ENCODE measurements at regions not wholly inside any gene's neighbourhood (a gene's known extent, or its start where the extent isn't known, plus 50 kb on each side); places are given as distances from the start of the nearest gene placed in this dataset.

DNA sequence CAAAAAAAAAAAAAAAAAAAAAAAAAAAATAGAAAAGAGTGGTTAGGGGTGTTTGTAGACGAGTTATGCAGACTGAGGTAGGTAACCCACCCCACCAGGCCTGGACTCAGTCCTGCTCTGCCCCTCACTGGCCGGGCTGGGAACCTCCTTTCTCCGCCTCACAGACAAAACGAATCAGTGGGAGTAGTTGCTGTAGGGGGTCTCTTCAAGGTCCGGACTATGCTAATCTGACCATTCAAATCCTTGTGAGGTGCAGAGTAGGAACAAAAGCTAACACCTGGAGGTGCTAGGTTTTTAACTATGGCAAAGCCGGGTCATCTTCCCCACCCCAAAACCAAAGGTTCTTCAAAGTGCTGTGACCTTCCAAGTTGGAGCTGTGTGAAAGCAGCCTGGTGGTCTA is 223.7 kb downstream of the SLC4A3 start:
- H3K4me3 ChIP-seq (ENCODE audit: low read length): no peak overlapping the region
- TF ChIP-seq CTCF (conservative IDR thresholded peaks at IDR 0.05; ENCODE audit: low read length): no peak
- no peak for DNase-seq (ENCODE audit: low read depth)

DNA sequence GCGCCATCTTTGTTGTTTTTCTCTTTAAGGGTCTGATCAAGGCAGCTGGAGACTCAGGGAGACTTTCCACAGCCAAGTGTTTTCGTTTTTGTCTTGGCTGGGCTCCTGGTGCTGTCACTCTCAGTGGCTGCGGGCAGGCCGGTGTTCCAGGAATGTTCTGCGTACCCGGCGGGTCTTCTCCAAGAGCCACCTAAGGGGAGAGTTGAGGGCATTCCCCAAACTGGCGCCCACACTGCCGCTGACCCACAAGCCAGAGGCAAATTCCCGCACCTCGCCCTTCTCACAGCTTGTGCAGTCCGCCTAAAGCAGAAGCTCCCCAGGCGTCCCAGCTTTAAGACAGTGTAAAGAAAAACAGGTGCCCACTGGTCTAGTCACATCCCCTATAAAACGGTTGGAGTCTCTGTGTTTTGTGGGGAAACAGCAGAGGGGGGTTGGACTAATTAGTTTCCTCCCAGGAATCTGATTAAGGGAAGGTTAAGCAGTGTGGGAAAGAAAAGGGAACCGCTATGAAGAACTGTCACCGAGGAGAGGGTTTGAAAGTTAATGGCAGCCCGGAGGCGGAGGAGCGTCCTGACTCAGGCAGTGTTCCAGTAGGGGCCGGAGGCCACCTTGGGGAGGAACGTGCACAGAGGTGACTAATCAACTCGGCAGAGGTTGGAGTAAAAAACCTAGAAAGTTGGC is 224.5 kb downstream of the SLC4A3 start:
- TF ChIP-seq CTCF (conservative IDR thresholded peaks at IDR 0.05; ENCODE audit: low read length): no peak
- H3K4me3 ChIP-seq (ENCODE audit: low read length): peak overlapping the region; percentile 34
- DNase-seq (ENCODE audit: low read depth): peak; percentile 4

GRCh38 chr2:219852626-219853025 is 225.2 kb downstream of the SLC4A3 start:
- no peak overlapping the region for H3K4me3 ChIP-seq (ENCODE audit: low read length)
- no peak for TF ChIP-seq CTCF (conservative IDR thresholded peaks at IDR 0.05; ENCODE audit: low read length)
- no peak for DNase-seq (ENCODE audit: low read depth)

- TF ChIP-seq CTCF (conservative IDR thresholded peaks at IDR 0.05; ENCODE audit: low read length): no peak
- DNase-seq (ENCODE audit: low read depth): no peak
- no peak overlapping the region for H3K4me3 ChIP-seq (ENCODE audit: low read length)
These were observed 229.2 kb downstream of the SLC4A3 start for GRCh38 chr2:219856602-219857001.

DNA sequence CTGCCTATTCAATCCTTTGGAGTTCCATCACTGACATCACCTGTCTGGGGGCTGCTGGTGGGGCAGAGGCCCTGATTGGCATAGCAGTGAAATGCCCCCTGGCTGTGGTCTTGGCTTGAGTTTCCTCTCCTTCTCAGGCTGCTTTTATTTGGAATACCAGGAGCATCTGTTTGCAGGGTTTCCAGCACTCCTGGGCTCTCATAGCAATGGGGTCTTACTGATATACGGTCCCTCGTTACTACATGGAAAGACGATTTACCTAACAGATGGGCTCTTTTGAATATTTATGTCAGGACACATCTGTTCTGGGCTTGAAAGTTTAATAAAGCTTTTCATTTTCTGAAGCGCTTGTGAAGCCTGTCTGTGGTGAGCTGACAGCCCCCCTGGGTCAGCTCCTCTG is 230.3 kb downstream of the SLC4A3 start:
- no peak for TF ChIP-seq CTCF (conservative IDR thresholded peaks at IDR 0.05; ENCODE audit: low read length)
- no peak for DNase-seq (ENCODE audit: low read depth)
- no peak overlapping the region for H3K4me3 ChIP-seq (ENCODE audit: low read length)

GRCh38 chr2:219861307-219861706 is 233.9 kb downstream of the SLC4A3 start:
- no peak for DNase-seq (ENCODE audit: low read depth)
- no peak for TF ChIP-seq CTCF (conservative IDR thresholded peaks at IDR 0.05; ENCODE audit: low read length)
- H3K4me3 ChIP-seq (ENCODE audit: low read length): no peak overlapping the region

- H3K4me3 ChIP-seq (ENCODE audit: low read length): no peak overlapping the region
- DNase-seq (ENCODE audit: low read depth): no peak
- no peak for TF ChIP-seq CTCF (conservative IDR thresholded peaks at IDR 0.05; ENCODE audit: low read length)
These were observed 236.7 kb downstream of the SLC4A3 start for GRCh38 chr2:219864154-219864553.

Data from AG10803 (cell line).